Endothelial cell of umbilical vein (primary cell): ENCODE measurements at regions not wholly inside any gene's neighbourhood (a gene's known extent, or its start where the extent isn't known, plus 50 kb on each side); places are given as distances from the start of the nearest gene placed in this dataset.

ENCODE experiments used
- BruUV-seq: library from RNA; stranded (reverse); fragments of 400-500 nt; replicated peaks from 2 replicates; lab custom pipeline; 2021; lab: Mats Ljungman, UMichigan
- CTCF ChIA-PET: fragments of 300-600, 350-600 bp; sonication (Branson Sonifier 250); formaldehyde crosslinking; loops from one replicate; lab custom pipeline; 2021; ENCODE audit warnings: antibody characterized with exemption, inconsistent platforms; lab: Charles Lee
- POLR2A ChIA-PET: fragments of 300-600, 350-600 bp; sonication (Branson Sonifier 250); formaldehyde crosslinking; loops from one replicate; lab custom pipeline; 2021; ENCODE audit warnings: antibody characterized with exemption, inconsistent platforms; lab: Charles Lee
- DNase-seq: peaks from one replicate; pipeline ENCODE4 v3.0.0-alpha.2; 2011; ENCODE audit warnings: low read depth, low spot score
- FAIRE-seq: peaks from 2 replicates; lab custom pipeline; 2011; peaks lifted over from hg19 to GRCh38; lab: Jason Lieb, UNC
- H2AFZ ChIP-seq: 2 replicates; pipeline ENCODE4 v1.6.0; 2012; ENCODE audit warnings: low read depth, low read length, control low read depth, inconsistent platforms
- H3K27ac ChIP-seq: 2 replicates; pipeline ENCODE4 v1.5.1; 2011; ENCODE audit warnings: low read depth, mild to moderate bottlenecking, control low read depth, low read length, moderate library complexity; ENCODE audit not compliant: insufficient read depth
- H3K27me3 ChIP-seq, 2 experiments: 2 replicates each; pipeline versions ENCODE4 v1.6.0 to v1.6.1; 2011; ENCODE audit warnings: low read length in 2 of 2, mixed read lengths in 1 of 2; ENCODE audit not compliant: control insufficient read depth in 2 of 2, insufficient read depth in 2 of 2
- H3K36me3 ChIP-seq, 2 experiments: 2 replicates in 1 of 2; 3 replicates in 1 of 2; pipeline ENCODE4 v1.5.1; 2011; ENCODE audit warnings: low read length in 2 of 2, mild to moderate bottlenecking in 1 of 2, moderate library complexity in 1 of 2; ENCODE audit not compliant: control insufficient read depth in 2 of 2, insufficient read depth in 2 of 2; ENCODE audit errors: extremely low read depth in 1 of 2
- H3K4me1 ChIP-seq: 3 replicates; pipeline ENCODE4 v1.5.1; 2011; ENCODE audit warnings: mild to moderate bottlenecking, low read length; ENCODE audit not compliant: control insufficient read depth, insufficient read depth; ENCODE audit errors: extremely low read depth
- H3K4me2 ChIP-seq: 2 replicates; pipeline ENCODE4 v1.6.1; 2011; ENCODE audit warnings: low read length, control low read depth, mixed read lengths; ENCODE audit not compliant: insufficient read depth
- H3K4me3 ChIP-seq, 3 experiments: fragments of 200-600 bp in 1 of 3; sonication (generic), shearing (Covaris generic) in 1 of 3; replicated peaks in 1 of 3; 2 replicates each; pipeline ENCODE4 v1.5.1; 2011 to 2016; ENCODE audit warnings: control low read depth in 3 of 3, low read length in 3 of 3, mild to moderate bottlenecking in 2 of 3, inconsistent platforms in 1 of 3, low read depth in 1 of 3, moderate library complexity in 1 of 3; ENCODE audit not compliant: insufficient read depth in 1 of 3
- H3K79me2 ChIP-seq: 2 replicates; pipeline ENCODE4 v1.6.0; 2012; ENCODE audit warnings: low read length, inconsistent platforms; ENCODE audit not compliant: control insufficient read depth, insufficient read depth
- H3K9ac ChIP-seq: replicated peaks from 2 replicates; pipeline ENCODE3; 2011; ENCODE audit warnings: low read length, control low read depth; ENCODE audit not compliant: insufficient read depth; ENCODE audit errors: extremely low read depth
- H3K9me1 ChIP-seq: replicated peaks from 3 replicates; pipeline ENCODE4 v1.6.0; 2011; ENCODE audit warnings: mild to moderate bottlenecking, low read length; ENCODE audit not compliant: control insufficient read depth, insufficient read depth; ENCODE audit errors: extremely low read depth
- H3K9me3 ChIP-seq: replicated peaks from 2 replicates; pipeline ENCODE4 v1.5.1; 2012; ENCODE audit warnings: low read length, inconsistent platforms; ENCODE audit not compliant: control insufficient read depth, insufficient read depth
- H4K20me1 ChIP-seq: replicated peaks from 2 replicates; pipeline ENCODE3; 2011; ENCODE audit warnings: mild to moderate bottlenecking, low read length; ENCODE audit not compliant: control insufficient read depth, insufficient read depth; ENCODE audit errors: extremely low read depth
- EZH2 ChIP-seq: IDR thresholded peaks from 2 replicates; pipeline ENCODE4 v1.6.1; 2012; ENCODE audit warnings: borderline replicate concordance, low read depth, mild to moderate bottlenecking, moderate library complexity, low read length, inconsistent platforms; ENCODE audit not compliant: severe bottlenecking
- FOS ChIP-seq: IDR thresholded peaks from 2 replicates; pipeline ENCODE4 v1.6.1; 2011; ENCODE audit warnings: mild to moderate bottlenecking, low read length, moderate library complexity, borderline replicate concordance; ENCODE audit not compliant: insufficient read depth
- JUN ChIP-seq: IDR thresholded peaks from 2 replicates; pipeline ENCODE4 v1.6.1; 2011; ENCODE audit warnings: borderline replicate concordance, low read depth; ENCODE audit not compliant: insufficient read length, insufficient read depth
- MYC ChIP-seq: IDR thresholded peaks from one replicate; pipeline ENCODE4 v1.6.1; 2011; ENCODE audit warnings: mild to moderate bottlenecking, low read depth, low read length
- POLR2A ChIP-seq: IDR thresholded peaks from 2 replicates; pipeline ENCODE4 v1.6.1; 2012; ENCODE audit warnings: low read depth, mild to moderate bottlenecking, control low read depth, low read length
- POLR2AphosphoS5 ChIP-seq: IDR thresholded peaks from 2 replicates; pipeline ENCODE4 v1.6.1; 2012; ENCODE audit warnings: low read depth, mild to moderate bottlenecking, control low read depth, low read length, moderate library complexity; ENCODE audit not compliant: insufficient read depth
- dilution Hi-C: fragments of 300-500 bp; cut with MboI; formaldehyde crosslinking; loops from one replicate; pipeline ENCODE4 v1.15.0; 2019; ENCODE audit warnings: low sequenced_read_pairs; ENCODE audit not compliant: extremely low pct_ligation_motif_present
- intact Hi-C: fragments of 100-400 bp; cut with micrococcal nuclease; formaldehyde crosslinking; loops from one replicate; pipeline ENCODE4 v1.10.0; 2022
- TF ChIP-seq, protein P1 (sequence below): IDR thresholded peaks from 2 replicates; pipeline ENCODE4 v1.6.1; 2011; ENCODE audit not compliant: insufficient read depth, insufficient read length
- TF ChIP-seq, protein P2 (sequence below), 2 donors: IDR thresholded peaks; 1 replicate in 1 of 2; 2 replicates in 1 of 2; pipeline ENCODE4 v1.5.1; 2011; ENCODE audit warnings: low read length in 2 of 2, mild to moderate bottlenecking in 2 of 2, moderate library complexity in 2 of 2, control low read depth in 1 of 2, inconsistent platforms in 1 of 2, low read depth in 1 of 2; ENCODE audit not compliant: insufficient read depth in 1 of 2; ENCODE audit errors: extremely low read depth in 1 of 2

DNA sequence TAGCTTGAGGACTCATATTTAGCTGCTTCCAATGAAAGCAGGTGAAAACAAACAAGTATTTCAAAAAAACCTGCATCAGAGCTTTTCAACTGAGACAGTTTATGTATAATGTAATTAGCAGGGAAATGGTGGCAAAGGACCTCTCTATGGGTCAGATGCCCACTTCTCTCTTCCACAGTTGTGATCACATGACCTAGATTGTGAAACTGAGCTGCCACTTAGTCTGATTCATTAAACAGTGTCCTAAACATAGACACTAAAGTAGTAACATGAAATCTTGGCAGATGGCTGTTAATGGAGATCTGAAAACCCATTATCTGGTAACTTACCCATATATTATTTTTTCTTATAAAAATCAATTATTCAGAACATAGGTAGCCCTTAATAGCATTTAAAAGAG, 663.6 kb upstream of the RIOK2 start:
- H3K79me2 ChIP-seq: no peaks in the 10 kb centered on the region
- DNase-seq (no peak), FAIRE-seq (no peak)
- H3K9me1 ChIP-seq: no peaks in the 10 kb centered on the region
- ChIA-PET CTCF (interaction anchor here (0.8 to 1.2 kb wide), 3 partner anchors 8 to 12 kb away, joined by 3 read pairs; no protein-coding TSS in a partner anchor), POLR2A (no interaction called here)
- no peak overlapping the region for H3K4me2 ChIP-seq
- no peaks in the 10 kb centered on the region for H3K36me3 ChIP-seq
- no peaks in the 10 kb centered on the region for H4K20me1 ChIP-seq
- dilution Hi-C loops (no loop called here), intact Hi-C loops (no loop called here)
- no peaks in the 10 kb centered on the region for H3K9me3 ChIP-seq
- H3K4me1 ChIP-seq: no peaks in the 10 kb centered on the region
- H3K4me3 ChIP-seq: no peak overlapping the region
- H3K9ac ChIP-seq: no peak overlapping the region
- no TSS peak for BruUV-seq
- no peak overlapping the region for H3K27ac ChIP-seq
- no peak overlapping the region for H2AFZ ChIP-seq
- no peaks in the 10 kb centered on the region for H3K27me3 ChIP-seq
- no peak for TF ChIP-seq EZH2
- TF ChIP-seq JUN: no peak
- no peak for TF ChIP-seq POLR2AphosphoS5
- TF ChIP-seq, protein P1, sequence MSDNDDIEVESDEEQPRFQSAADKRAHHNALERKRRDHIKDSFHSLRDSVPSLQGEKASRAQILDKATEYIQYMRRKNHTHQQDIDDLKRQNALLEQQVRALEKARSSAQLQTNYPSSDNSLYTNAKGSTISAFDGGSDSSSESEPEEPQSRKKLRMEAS: no peak
- TF ChIP-seq, protein P2, sequence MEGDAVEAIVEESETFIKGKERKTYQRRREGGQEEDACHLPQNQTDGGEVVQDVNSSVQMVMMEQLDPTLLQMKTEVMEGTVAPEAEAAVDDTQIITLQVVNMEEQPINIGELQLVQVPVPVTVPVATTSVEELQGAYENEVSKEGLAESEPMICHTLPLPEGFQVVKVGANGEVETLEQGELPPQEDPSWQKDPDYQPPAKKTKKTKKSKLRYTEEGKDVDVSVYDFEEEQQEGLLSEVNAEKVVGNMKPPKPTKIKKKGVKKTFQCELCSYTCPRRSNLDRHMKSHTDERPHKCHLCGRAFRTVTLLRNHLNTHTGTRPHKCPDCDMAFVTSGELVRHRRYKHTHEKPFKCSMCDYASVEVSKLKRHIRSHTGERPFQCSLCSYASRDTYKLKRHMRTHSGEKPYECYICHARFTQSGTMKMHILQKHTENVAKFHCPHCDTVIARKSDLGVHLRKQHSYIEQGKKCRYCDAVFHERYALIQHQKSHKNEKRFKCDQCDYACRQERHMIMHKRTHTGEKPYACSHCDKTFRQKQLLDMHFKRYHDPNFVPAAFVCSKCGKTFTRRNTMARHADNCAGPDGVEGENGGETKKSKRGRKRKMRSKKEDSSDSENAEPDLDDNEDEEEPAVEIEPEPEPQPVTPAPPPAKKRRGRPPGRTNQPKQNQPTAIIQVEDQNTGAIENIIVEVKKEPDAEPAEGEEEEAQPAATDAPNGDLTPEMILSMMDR (IDR thresholded peaks at IDR 0.05; ENCODE audit: extremely low read depth in 1 of 2, insufficient read depth in 1 of 2, low read depth in 1 of 2, low read length in 2 of 2): no peak
- no peak for TF ChIP-seq FOS
- TF ChIP-seq POLR2A: no peak
- TF ChIP-seq MYC: no peak
